ENCODE measurements at regions not wholly inside any gene's neighbourhood (a gene's known extent, or its start where the extent isn't known, plus 50 kb on each side); places are given as distances from the start of the nearest gene placed in this dataset.

DNA sequence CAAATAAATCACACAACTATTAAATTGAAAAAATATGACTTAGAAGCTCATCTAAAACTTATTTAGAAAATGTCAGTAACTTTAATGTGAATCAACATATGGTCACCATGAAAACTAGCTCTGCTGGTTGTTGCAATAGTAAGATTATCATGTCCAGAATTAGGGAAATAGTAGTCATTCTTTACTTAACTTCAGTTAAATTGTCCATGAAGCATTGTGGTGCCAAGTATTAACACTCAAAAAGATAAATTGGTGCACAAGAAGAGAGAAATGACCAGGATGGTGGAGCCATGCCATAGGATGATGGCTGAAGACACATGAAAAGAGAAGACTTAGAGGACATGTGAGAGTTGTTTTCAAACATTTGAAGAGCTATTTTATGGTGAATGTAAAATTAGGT is 130.2 kb upstream of the PTGFR start:
- CTCF ChIA-PET = no interaction called here
- Histone ChIP-seq H3K4me2 (peak overlapping the region; percentile 67; the same call in 1 of the 2 replicates), H3K4me3 (no peak overlapping the region), H3K36me3 (ENCODE audit: low read depth) (no peaks in the 10 kb centered on the region), H3K4me1 (replicated peaks; ENCODE audit: insufficient read depth) (peaks cover 20% of the 10 kb centered on the region), H3F3A (ENCODE audit: insufficient read depth, low read depth) (no peaks in the 10 kb centered on the region), H3K9me3 (ENCODE audit: insufficient read depth, low read depth) (no peaks in the 10 kb centered on the region), H4K20me1 (ENCODE audit: insufficient read depth) (no peaks in the 10 kb centered on the region), H3K9me2 (ENCODE audit: insufficient read depth) (no peaks in the 10 kb centered on the region), H3K27me3 (ENCODE audit: insufficient read depth, low read depth) (no peaks in the 10 kb centered on the region), H3K27ac (no peak overlapping the region), H3K79me2 (ENCODE audit: low read depth) (no peaks in the 10 kb centered on the region), H2AFZ (no peak overlapping the region)
- DNase-seq = no peak
- intact Hi-C loops (cut with micrococcal nuclease; ENCODE audit: unreplicated experiment) = no loop called here
- POLR2A ChIA-PET (ENCODE audit: unreplicated experiment) = no interaction called here
- no TSS peak for BruUV-seq (replicated peaks)
- TF ChIP-seq, protein P1, sequence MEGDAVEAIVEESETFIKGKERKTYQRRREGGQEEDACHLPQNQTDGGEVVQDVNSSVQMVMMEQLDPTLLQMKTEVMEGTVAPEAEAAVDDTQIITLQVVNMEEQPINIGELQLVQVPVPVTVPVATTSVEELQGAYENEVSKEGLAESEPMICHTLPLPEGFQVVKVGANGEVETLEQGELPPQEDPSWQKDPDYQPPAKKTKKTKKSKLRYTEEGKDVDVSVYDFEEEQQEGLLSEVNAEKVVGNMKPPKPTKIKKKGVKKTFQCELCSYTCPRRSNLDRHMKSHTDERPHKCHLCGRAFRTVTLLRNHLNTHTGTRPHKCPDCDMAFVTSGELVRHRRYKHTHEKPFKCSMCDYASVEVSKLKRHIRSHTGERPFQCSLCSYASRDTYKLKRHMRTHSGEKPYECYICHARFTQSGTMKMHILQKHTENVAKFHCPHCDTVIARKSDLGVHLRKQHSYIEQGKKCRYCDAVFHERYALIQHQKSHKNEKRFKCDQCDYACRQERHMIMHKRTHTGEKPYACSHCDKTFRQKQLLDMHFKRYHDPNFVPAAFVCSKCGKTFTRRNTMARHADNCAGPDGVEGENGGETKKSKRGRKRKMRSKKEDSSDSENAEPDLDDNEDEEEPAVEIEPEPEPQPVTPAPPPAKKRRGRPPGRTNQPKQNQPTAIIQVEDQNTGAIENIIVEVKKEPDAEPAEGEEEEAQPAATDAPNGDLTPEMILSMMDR (conservative IDR thresholded peaks at IDR 0.05) = no peak
- TF ChIP-seq EZH2 (IDR thresholded peaks at IDR 0.05; ENCODE audit: low read depth) = no peak

DNA sequence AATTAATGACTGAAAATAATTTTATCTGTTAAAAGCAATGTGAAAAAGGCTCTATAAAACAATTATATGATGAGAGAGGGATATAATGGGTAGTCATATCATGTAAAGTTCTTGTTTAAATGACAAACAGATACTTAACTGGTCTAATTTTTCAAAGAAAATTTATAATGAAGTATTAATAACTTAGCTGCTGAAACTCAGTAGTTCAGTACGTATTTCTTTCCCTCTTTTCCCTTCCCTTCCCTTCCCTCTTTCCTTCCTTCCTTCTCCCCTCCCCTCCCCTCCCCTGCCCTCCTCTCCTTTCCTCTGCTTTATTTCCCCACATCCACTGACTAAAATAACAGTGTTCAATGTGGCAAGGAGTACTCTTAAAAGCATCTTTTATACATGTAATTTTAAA is 123.1 kb upstream of the PTGFR start:
- H3K9me2 ChIP-seq (ENCODE audit: insufficient read depth) = 0 out of 2 replicates have a peak, but pooled peaks cover 3% of the 10 kb centered on the region
- H3K36me3 ChIP-seq (ENCODE audit: low read depth) = no peaks in the 10 kb centered on the region
- no peak for DNase-seq
- ChIA-PET CTCF (no interaction called here), POLR2A (ENCODE audit: unreplicated experiment) (no interaction called here)
- H3F3A ChIP-seq (ENCODE audit: insufficient read depth, low read depth) = no peaks in the 10 kb centered on the region
- H3K79me2 ChIP-seq (ENCODE audit: low read depth) = no peaks in the 10 kb centered on the region
- H3K4me1 ChIP-seq (replicated peaks; ENCODE audit: insufficient read depth) = no peaks in the 10 kb centered on the region
- no peak overlapping the region for H3K4me2 ChIP-seq
- no peak overlapping the region for H2AFZ ChIP-seq
- H3K27ac ChIP-seq = no peak overlapping the region
- no peak for TF ChIP-seq EZH2 (IDR thresholded peaks at IDR 0.05; ENCODE audit: low read depth)
- TF ChIP-seq, protein P1 (conservative IDR thresholded peaks at IDR 0.05) = no peak
- no peaks in the 10 kb centered on the region for H3K9me3 ChIP-seq (ENCODE audit: insufficient read depth, low read depth)
- BruUV-seq (replicated peaks) = no TSS peak
- H3K27me3 ChIP-seq (ENCODE audit: insufficient read depth, low read depth) = no peaks in the 10 kb centered on the region
- intact Hi-C loops (cut with micrococcal nuclease; ENCODE audit: unreplicated experiment) = no loop called here
- no peak overlapping the region for H3K4me3 ChIP-seq
- H4K20me1 ChIP-seq (ENCODE audit: insufficient read depth) = no peaks in the 10 kb centered on the region

DNA sequence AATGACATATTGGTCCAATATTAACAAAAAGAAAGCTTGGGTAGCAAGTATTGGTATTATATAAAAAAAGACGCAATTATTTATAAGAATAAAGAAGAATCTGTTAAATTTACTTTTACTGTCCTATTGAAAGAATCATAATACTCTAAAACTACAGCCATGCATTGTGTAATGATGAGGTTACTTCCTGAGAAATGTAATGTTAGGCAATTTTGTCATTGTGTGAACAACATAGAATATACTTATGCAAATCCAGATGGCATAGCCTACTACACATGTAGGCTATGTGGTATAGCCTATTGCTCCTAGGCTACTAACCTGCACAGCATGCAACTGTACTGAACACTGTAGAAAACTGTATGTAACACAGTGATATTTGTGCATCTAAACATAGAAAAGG is 121.2 kb upstream of the PTGFR start:
- TF ChIP-seq EZH2 (IDR thresholded peaks at IDR 0.05; ENCODE audit: low read depth) = no peak
- TF ChIP-seq, protein P1 (conservative IDR thresholded peaks at IDR 0.05) = no peak
- H3K36me3 ChIP-seq (ENCODE audit: low read depth) = no peaks in the 10 kb centered on the region
- no peaks in the 10 kb centered on the region for H4K20me1 ChIP-seq (ENCODE audit: insufficient read depth)
- intact Hi-C loops (cut with micrococcal nuclease; ENCODE audit: unreplicated experiment) = no loop called here
- CTCF ChIA-PET = no interaction called here
- POLR2A ChIA-PET (ENCODE audit: unreplicated experiment) = no interaction called here
- no peak overlapping the region for H3K4me2 ChIP-seq
- no peaks in the 10 kb centered on the region for H3K27me3 ChIP-seq (ENCODE audit: insufficient read depth, low read depth)
- no TSS peak for BruUV-seq (replicated peaks)
- DNase-seq = no peak
- H3K27ac ChIP-seq = no peak overlapping the region
- peaks cover 9% of the 10 kb centered on the region; the same call in 1 of the 2 replicates for H3K9me2 ChIP-seq (ENCODE audit: insufficient read depth)
- no peaks in the 10 kb centered on the region for H3K9me3 ChIP-seq (ENCODE audit: insufficient read depth, low read depth)
- H3K4me1 ChIP-seq (replicated peaks; ENCODE audit: insufficient read depth) = no peaks in the 10 kb centered on the region
- no peaks in the 10 kb centered on the region for H3F3A ChIP-seq (ENCODE audit: insufficient read depth, low read depth)
- H3K4me3 ChIP-seq = no peak overlapping the region
- no peaks in the 10 kb centered on the region for H3K79me2 ChIP-seq (ENCODE audit: low read depth)
- H2AFZ ChIP-seq = no peak overlapping the region

All from PC-9 (cell line).